ENCODE measurements at regions not wholly inside any gene's neighbourhood (a gene's known extent, or its start where the extent isn't known, plus 50 kb on each side); places are given as distances from the start of the nearest gene placed in this dataset.

GRCh38 chr5:105993027-105993426, 1677.7 kb downstream of the EFNA5 start:
- DNase-seq: no peak

- DNase-seq: no peak
Observed at GRCh38 chr5:105982526-105982925, 1688.2 kb downstream of the EFNA5 start.

GRCh38 chr5:105978011-105978410, 1692.7 kb downstream of the EFNA5 start:
- DNase-seq: no peak

GRCh38 chr5:105977163-105977562, 1693.6 kb downstream of the EFNA5 start:
- DNase-seq: no peak

GRCh38 chr5:105970919-105971318, 1699.8 kb downstream of the EFNA5 start:
- DNase-seq: no peak

GRCh38 chr5:105968981-105969380, 1701.8 kb downstream of the EFNA5 start:
- DNase-seq: no peak

- no peak for DNase-seq
Observed at GRCh38 chr5:105963696-105964255, 1707.0 kb downstream of the EFNA5 start.

- no peak for DNase-seq
Observed at GRCh38 chr5:105961572-105961971, 1709.2 kb downstream of the EFNA5 start.

GRCh38 chr5:105956456-105957196, 1714.1 kb downstream of the EFNA5 start:
- no peak for DNase-seq

- DNase-seq: no peak
Observed at GRCh38 chr5:105954341-105954740, 1716.4 kb downstream of the EFNA5 start.

GRCh38 chr5:105953616-105954015, 1717.1 kb downstream of the EFNA5 start:
- no peak for DNase-seq

GRCh38 chr5:105952875-105953274, 1717.9 kb downstream of the EFNA5 start:
- DNase-seq: no peak

GRCh38 chr5:105947461-105947860, 1723.3 kb downstream of the EFNA5 start:
- DNase-seq: no peak

- no peak for DNase-seq
Observed at GRCh38 chr5:105945203-105945972, 1725.3 kb downstream of the EFNA5 start.

- DNase-seq: no peak
Observed at GRCh38 chr5:105940181-105940580, 1730.6 kb downstream of the EFNA5 start.

GRCh38 chr5:105934171-105934570, 1736.6 kb downstream of the EFNA5 start:
- no peak for DNase-seq

GRCh38 chr5:105931881-105932421, 1738.8 kb downstream of the EFNA5 start:
- DNase-seq: no peak

- no peak for DNase-seq
Observed at GRCh38 chr5:105929858-105930257, 1740.9 kb downstream of the EFNA5 start.

- no peak for DNase-seq
Observed at GRCh38 chr5:105924366-105924765, 1746.4 kb downstream of the EFNA5 start.

GRCh38 chr5:105922574-105922973, 1748.2 kb downstream of the EFNA5 start:
- no peak for DNase-seq

- no peak for DNase-seq
Observed at GRCh38 chr5:105922080-105922479, 1748.7 kb downstream of the EFNA5 start.

GRCh38 chr5:105917189-105917588, 1753.5 kb downstream of the EFNA5 start:
- DNase-seq: no peak

GRCh38 chr5:105907016-105907415, 1763.7 kb downstream of the EFNA5 start:
- no peak for DNase-seq
